ENCODE measurements at regions not wholly inside any gene's neighbourhood (a gene's known extent, or its start where the extent isn't known, plus 50 kb on each side); places are given as distances from the start of the nearest gene placed in this dataset.
"Not testable (repeated sequence)": the region's sequence is repeated elsewhere in the genome, so short reads cannot be mapped to it uniquely, and the experiment has no call there.

- not testable (repeated sequence) for TF ChIP-seq YY1 (tag by site-specific recombination; IDR thresholded peaks at IDR 0.05); ZBTB7A (tag by site-specific recombination; IDR thresholded peaks at IDR 0.05; ENCODE audit: low read depth); ZNF292 (tag by site-specific recombination; IDR thresholded peaks at IDR 0.05; ENCODE audit: borderline replicate concordance, low read depth); REPIN1 (tag by site-specific recombination; IDR thresholded peaks at IDR 0.05; ENCODE audit: low read depth); WT1 (tag by site-specific recombination; IDR thresholded peaks at IDR 0.05); ZNF114 (tag by site-specific recombination; IDR thresholded peaks at IDR 0.05); CTCF (tag by site-specific recombination; IDR thresholded peaks at IDR 0.05); TCF7L2 (IDR thresholded peaks at IDR 0.05; ENCODE audit: borderline replicate concordance, low read depth, low read length); ZNF324 (tag by site-specific recombination; IDR thresholded peaks at IDR 0.05); PRDM1 (tag by site-specific recombination; IDR thresholded peaks at IDR 0.05); ZNF394 (tag by site-specific recombination; IDR thresholded peaks at IDR 0.05; ENCODE audit: borderline replicate concordance); ZNF707 (tag by site-specific recombination; IDR thresholded peaks at IDR 0.05); ZNF133 (tag by site-specific recombination; IDR thresholded peaks at IDR 0.05)
Measured at GRCh38 chr6:166249061-166249785, 59.0 kb downstream of the PRR18 start.
